Smooth muscle cell of the brain vasculature (primary cell): ENCODE measurements at regions not wholly inside any gene's neighbourhood (a gene's known extent, or its start where the extent isn't known, plus 50 kb on each side); places are given as distances from the start of the nearest gene placed in this dataset.

Experiments
- DNase-seq: peaks from one replicate; pipeline ENCODE4 v3.0.0-alpha.2; 2012; ENCODE audit warnings: low read depth, low spot score

DNA sequence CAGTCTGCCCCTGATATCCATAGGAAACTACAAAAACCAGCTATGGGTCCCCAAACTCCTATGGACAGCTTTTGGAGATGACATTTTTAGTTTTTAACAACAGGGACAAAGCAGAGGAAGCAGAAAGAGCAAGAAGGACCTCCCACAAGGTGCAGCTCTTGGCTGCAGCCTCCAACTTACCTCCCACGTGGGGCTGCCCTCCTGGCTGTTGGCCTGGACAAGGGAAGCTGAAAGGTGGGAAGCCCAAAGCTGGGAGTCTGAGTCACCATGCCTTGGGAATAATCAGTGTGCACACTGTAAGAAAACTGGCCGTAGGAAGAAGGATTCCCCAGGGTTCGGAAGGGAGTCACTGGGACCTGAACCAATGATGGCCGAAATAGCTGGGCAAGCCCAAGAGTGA, 51.8 kb upstream of the PAX1 start:
- no peak for DNase-seq

DNA sequence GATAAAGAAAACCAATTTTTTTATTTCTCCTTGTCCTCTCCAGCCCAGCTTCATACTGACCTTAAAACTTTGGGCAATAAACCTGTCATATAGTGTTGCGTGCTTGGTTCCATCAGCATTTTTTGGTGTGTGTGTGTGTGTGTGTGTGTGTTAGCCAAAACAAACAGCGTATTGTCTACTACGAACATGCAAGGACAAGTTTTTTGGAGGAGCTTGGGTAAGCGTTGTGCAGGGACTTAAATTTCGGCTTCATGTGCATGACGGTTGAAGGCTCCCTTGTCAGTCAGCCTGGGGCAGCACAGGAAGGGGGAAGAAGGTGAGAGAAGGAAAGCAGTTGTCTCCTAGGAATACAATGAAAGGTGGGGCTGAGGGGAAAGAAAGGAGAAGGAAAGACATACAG, 62.0 kb upstream of the PAX1 start:
- no peak for DNase-seq

DNA sequence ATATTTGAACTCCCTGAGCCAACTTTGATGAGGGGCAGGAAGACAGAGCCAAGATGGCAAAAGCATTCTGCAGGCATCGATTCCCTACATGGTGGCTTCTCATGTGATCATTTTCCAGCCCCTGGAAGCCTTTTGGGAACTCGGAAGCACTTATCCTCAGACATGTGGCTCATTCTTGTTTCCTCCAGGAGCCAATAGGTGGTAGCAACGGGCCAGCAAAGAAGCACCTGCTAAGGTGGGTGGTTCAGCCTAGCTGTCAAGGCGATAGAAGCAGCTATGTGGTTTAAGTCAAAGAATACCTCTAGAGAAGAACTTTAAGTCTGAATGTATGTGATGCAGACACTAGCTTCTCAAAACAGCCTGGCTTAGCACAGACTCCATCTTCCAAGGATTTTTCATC, 64.9 kb upstream of the PAX1 start:
- DNase-seq = no peak

DNA sequence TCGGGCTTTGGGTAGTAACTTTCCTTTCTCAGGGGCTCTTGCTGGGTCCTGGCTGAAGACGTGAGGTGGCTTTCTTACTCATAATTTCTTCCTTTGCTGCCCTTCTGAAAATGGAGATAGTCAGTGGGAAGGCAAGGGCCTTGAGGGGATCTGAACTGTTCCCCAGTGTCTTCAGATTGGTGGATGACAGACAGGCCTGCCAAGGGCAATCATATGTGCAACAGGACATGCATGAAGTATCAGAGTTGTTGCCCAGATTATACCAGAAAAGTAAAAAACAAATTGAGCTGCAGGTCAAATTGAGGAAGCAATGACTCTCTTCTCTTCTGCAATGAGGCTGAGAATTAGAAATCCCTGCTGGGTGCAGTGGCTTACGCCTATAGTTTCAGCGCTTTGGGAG, 71.6 kb upstream of the PAX1 start:
- no peak for DNase-seq

DNA sequence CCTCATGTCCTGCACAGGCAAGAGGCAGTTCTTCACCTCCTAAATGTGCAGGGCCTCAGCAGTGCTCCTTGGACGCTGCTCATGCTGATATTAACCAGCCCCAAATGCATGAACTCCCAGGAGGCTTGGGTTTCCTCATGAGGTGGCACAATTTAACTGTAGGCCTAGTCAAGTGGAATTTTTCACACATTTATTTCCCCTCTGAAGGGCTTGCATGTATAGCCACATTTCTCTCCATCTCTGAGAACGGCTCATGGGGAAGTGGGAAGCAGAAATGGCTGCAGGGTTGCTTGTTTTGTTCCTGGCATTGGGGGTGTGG, 72.8 kb upstream of the PAX1 start:
- no peak for DNase-seq

DNA sequence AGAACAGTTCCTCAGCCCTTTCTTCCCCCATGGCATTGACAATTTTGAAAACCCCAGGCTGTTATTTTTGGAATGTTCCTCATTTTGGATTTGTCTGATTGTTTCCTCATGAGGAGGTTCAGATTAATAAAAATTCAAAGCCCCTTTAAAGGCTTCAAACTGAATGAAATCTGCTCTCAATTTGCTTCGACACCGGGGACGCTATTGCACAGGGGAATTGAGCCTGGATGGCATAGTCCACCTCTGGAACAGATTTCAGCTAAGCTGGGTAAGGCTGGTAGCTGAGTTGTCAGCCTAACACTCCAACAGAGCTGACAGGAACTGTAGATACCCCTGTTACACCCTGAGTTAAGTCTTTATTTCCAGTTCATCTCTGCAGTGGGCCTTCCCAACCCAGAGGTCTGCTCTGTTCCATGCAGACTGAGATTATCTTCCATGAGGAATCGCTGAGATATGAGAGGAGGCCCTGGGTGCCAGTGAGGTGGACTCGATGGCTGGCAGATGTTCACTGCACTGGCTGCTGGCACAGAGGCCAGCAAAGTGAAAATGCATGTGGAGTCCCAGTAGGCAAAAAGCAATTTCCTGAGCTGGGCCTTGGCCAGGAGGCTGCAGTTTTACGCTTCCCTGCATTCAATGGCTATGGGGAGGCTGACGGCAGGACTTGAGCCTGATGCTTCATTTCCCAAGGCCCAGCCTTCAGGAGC, 73.3 kb upstream of the PAX1 start:
- no peak for DNase-seq

DNA sequence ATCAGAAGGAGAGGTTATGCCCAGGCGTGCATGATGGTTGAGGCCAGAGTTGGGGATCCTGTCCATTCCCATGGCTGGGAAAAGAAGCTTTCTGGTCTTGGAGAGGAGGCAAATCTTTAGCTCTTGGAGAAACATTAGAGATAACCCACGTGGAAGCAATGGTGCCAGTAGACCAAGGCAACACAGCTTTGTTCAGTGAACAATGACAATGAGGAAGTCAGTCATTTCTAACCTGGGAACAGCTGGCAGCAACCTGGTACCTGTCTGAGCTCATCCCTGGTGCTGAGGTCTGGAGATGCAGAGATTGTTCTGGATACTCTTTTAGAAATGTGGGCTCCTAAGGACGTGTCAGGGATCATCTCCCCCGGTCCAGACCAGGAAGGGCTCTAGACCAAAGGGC, 76.7 kb upstream of the PAX1 start:
- no peak for DNase-seq

DNA sequence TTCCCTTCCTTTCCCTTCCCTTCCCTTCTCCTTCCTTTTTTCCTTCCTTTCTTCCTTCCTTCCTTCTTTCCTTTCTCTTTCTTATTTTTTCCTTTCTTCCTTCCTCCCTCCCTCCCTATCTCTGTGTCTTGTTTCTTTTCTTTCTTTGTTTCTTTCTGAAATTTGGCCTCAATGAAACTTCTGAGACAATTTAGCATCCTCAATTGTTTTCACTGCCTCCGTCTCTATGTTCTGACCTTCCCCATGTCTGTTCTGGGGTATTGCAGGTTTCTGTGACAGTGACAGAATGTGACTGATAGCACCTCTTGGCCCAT, 81.7 kb upstream of the PAX1 start:
- DNase-seq = no peak

DNA sequence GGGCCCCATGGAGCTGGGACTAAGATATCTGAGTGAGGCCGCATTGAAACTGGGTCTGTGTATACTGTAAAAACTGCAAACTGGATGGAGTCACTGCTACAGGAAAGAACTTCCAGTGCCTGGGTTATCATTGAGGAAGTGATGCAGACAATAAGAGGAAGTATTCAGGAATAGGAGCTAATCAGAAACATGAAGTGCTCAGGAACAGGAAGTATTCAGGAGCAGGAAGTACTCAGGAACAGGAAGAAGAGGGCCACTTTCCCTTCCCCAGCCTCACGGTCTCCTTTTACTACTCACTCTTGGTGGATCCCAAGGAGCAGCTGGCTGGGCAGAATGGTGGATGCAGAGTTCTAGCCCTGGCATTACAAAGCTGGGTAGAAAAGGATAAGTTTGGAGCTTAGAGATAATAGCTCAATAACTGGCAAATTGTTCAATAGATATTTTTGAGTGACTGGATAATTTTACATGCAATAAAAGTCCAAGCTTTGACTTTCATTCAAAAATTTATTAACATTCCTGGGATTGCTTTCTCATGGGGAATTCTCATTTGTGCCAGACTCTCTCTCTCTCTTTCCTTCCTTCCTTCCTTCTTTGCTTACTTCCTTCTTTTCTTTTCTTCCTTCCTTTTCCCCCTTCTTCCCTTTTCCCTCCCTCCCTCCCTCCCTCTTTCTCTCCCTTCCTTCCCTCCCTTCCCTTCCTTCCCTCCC, 82.2 kb upstream of the PAX1 start:
- no peak for DNase-seq

DNA sequence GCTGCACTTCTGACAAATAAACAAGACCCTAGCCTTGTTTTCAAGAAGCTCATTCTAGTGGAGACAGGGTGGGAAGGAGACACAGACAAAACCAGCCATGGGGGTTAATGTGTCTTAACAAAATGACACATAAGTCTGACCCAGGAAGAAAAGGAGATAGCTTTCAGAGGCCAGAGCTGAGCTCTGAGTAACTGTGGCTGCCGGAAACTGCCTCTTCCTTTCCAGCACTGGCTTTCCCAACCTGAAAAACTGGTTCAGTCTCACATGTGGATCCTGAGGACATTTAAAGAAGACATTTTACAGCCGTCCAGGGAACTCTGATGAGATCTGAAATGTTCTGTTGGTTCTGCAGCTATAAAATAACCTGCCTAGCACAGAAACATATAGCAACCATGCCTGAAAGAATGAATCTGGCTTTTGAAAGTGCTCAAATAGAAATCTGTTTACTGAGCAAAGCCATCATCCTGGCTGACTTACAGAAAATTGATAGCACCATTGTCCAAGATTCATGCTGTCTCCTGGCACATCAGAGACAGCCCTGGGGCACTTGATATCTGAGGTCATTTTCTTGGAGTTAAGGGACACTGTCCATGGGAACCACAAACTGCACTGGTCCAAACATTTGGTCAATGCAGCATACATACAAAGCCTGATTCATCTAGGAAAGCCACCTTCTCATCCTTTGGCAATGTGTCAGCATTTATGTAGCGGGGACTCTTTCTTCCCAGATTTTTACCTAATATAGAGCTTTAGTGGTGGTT, 83.2 kb upstream of the PAX1 start:
- DNase-seq = no peak

DNA sequence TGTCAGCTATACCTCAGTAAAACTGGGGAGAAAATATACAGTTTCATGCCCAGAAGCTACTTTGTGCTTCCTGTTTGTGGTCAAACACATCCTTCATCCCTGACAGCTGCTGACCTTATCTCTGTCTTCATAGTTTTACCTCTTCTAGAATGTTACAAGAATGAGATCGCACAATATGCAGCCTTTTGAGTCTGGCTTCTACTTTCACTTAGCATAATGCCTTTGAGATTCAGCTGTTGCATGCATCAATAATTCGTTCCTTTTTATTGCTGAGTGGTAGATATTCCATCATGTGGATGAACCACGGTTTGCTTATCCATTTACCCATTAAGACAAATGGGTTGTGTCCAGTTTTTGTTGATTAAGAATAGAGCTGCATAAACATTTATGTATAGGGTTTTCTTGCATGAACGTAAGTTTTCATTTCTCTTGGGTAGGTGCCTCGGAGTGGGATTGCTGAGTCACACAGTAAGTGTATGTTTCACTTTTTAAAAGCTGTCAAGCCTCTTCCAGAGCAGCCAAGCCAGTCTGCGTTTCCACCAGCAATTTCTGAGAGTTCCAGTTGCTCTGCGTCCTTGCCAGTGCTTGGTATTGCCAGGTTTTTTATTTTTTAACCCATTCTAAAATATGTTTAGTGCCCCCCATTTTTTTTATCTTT, 86.6 kb upstream of the PAX1 start:
- no peak for DNase-seq

DNA sequence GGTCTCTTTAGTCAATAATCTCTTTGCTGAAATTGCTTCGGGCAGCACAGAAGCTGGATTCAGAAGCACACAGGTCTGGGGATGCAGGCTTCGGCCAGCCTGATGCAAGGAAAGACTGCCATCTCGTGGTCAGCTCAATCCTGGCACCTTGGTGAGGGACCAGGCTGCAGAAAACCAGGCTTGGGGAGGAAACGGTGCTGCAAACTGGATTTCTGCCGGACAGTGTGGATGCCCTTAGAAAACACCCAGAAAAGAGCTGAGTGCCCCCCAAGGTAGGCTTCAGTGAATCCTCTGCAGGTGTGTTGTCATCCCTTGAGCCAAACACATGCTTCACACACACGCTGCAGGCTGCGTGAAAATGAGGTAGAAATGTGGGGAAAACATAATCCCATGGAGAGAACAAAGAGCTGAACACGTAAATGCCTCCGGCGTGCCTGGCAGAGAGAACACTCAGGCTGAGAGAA, 89.8 kb upstream of the PAX1 start:
- DNase-seq = peak; percentile 6

DNA sequence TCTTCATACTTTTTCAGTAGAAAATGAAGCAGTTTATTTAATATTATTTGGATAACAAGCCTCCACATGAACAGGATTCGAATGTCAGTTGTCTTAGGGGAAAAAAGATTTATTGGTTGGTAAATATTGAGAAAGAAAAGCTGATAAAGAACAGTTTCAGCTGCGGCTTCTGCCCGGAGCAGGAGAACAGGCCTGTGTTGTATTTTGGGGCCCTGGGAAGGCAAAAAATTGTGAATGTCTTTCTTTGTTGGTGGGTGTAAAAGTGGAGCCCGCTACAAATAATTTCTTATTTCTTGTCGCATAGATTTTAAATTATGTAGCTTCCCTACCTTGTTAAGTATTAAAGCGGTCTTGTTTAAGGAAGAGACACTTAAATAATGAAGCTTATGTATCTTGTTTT, 90.5 kb upstream of the PAX1 start:
- DNase-seq = no peak

DNA sequence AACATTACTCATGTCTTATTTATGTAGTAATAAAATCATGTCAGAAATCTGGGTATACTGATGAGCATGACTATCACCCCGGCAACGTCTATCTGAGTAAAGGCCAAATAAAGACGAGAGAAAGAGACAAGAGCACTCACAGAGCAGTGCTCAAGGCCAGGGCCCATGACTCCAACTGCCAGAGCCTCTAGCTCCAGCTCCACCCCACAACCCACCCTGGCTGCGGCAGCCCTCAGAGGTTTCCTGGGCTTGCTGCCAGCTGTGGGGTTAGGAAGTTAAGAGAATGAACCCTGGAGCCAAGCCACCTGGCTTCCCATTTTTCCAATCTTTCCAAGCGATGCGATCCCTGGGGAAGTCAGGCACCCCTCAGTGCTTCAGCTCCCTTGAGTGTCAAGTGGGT, 92.0 kb upstream of the PAX1 start:
- DNase-seq = no peak

DNA sequence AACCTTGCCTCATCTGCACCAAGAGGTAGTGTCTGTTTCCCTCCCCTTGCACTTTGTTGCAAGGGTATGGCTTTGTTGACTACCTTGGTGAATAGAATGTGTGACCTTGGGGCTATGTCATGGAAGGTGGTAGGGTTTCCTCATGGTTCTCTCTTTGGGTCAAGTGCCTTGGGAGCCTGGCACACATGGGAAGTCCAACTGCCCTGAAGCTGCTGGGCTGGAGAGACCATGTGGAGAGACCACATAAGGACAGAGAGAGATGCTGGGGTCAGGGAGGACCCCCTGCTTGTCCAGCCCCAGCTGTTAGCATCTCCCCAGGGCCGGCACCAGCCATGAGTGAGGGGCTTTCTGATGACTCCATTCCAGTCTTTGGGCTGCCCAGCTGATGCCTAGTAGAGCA, 95.5 kb upstream of the PAX1 start:
- no peak for DNase-seq

DNA sequence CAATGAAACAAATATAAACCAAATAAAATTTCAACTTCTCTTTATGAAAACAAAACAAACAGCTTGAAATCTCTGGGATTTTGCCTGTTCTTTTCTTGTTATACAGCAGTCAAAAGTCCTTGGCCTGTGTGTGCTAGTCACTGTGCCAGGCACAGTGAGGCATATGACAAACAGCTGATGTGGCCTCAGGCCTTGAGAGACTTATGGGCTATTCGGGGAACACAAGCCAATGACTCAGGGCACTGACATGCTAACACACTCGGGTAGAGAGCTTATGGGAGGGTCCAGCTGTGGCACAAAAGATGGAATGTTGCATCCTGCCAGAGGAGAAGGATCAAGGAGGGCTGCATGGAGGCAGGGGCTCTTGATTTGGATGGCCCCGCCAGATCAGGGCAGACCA, 95.4 kb upstream of the NKX2-2 start:
- no peak for DNase-seq

DNA sequence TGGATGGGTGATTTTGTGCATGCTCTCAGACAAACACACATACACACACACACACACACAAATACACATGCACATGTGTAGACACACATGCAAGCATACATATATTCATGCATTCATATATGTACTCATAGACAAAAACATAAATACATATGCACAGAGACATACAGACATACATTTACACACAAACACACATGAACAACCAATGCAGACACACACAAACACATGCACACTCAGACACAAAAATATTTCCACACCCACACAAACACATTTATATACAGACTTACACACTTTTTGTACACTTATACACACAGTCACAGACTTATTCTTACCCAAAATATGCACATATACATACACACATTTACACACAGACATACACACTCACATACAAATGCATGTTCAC, 94.9 kb upstream of the NKX2-2 start:
- DNase-seq = no peak

DNA sequence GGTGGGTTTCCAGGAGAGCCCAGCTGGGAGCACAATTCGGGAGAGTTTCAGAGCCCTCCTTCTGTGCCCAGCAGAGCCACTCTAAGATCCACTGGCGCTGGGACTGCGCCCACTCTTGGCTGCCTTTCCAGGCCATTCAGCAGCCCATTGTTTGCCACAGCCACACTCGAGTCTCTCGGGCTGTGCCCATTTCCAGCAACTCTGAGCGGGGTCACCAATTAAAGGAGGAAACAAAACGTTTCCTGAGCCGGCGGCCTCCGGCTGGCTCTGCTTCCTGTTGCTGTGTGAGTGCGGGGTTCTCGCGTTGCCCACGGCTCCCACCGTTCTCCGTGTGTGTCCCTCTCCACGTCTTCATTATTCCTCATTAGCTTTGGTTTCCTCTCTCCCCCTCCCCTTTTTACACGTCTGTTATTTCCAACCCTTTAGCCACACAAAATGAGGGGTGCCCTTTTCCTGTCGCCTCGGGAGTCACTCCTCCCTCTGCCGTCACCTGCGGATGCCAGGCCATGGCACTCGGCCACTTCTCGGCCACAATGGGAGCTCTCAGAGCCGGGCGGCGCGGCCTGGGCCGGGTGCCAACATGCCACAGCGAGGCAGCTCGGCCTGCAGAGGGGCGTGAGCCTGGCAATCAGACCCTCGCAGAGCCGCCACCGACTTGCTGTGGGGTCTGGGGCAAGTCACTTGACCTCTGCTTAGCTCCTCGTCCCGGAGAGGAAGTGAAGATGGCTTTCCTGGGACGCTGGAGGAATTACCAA, 94.3 kb upstream of the NKX2-2 start:
- DNase-seq = no peak

DNA sequence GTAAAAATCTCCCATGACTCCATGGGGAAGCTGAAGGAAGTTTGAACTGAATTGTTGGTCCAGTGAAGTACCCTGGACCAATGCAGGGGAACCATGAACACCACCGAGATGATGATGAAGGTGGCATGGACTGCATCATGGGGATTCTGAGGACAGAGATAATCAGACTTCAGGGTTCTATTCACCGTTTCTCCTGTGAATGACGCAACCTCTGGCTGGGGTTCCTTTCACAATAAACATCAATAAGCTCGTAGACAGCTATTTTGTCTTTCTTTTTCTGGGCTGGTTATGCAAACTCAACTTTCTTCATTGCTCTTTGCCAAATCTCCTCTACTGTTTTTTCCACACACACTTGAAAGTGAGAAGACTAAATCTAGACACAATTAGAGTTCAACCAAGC, 87.9 kb upstream of the NKX2-2 start:
- DNase-seq = no peak

DNA sequence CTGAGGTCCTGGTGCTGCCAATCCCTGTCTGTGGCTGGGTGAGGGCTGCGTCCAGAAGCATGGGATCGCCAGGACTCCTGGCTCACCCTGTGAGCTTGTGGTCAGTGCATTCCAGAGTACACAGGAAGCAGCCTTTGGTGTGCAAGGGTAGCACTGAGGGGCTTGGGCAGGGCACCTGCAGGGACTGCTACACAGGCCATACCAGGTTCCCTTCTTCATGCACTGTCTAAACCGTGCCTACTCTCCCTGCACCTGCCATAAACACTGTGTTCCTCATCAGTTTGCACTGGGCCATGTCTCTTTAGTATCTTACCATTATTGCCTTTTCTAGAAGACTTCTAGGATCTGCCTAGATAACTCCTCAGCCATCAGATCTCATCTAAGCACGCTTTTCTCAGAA, 72.8 kb upstream of the NKX2-2 start:
- no peak for DNase-seq

DNA sequence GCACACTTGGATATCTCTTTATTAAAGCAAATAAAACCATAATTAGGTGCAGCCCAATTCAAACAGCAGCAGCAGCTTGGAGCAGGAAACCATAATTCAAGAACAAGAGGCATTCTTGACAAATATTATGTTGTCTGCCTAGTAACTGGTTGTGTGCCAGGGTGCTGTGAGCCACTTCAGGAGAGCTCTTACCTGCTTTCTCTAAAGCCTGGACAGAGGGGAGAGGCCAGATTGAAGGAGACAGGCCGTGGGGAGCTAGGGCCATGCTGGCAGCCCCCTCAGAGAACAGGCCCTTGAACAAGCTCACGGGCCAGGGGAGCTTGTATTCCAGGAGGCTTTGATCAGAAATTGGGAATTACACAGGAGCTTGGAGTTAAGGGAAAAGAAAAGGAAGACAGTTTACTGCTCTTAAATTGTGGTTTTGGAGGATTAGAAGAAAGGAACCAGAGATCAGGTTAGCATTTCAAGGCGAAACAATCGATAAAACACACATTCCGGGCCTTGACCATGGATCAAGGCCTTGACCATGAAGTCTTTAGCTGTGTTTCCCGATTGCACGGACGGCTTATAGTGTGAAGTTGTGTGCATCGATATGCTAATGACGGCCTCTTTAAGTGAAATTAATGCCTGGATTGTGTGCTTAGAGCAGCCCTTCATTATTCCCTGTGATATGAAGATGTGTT, 69.8 kb upstream of the NKX2-2 start:
- DNase-seq = no peak
